Mesenchymal stem cell (in vitro differentiated cells and primary cell): ENCODE measurements at regions not wholly inside any gene's neighbourhood (a gene's known extent, or its start where the extent isn't known, plus 50 kb on each side); places are given as distances from the start of the nearest gene placed in this dataset.

Source experiments
- DNase-seq: peaks from one replicate; pipeline ENCODE4 v3.0.0-alpha.2; 2013
- H2AFZ ChIP-seq: one replicate; pipeline ENCODE4 v1.6.1; 2013; ENCODE audit warnings: low read depth, mild to moderate bottlenecking, control low read depth, inconsistent platforms, low read length, moderate library complexity
- H2AK5ac ChIP-seq: 2 replicates; pipeline ENCODE4 v1.6.1; 2013; ENCODE audit warnings: low read length, moderate library complexity, mild to moderate bottlenecking, inconsistent platforms; ENCODE audit not compliant: severe bottlenecking
- H2BK120ac ChIP-seq: one replicate; pipeline ENCODE4 v1.6.1; 2013; ENCODE audit warnings: low read depth, mild to moderate bottlenecking, inconsistent platforms, low read length, moderate library complexity
- H2BK12ac ChIP-seq, 2 experiments: one replicate each; pipeline ENCODE4 v1.6.1; 2013; ENCODE audit warnings: inconsistent platforms in 2 of 2, low read length in 2 of 2, mild to moderate bottlenecking in 2 of 2, moderate library complexity in 2 of 2, control low read depth in 1 of 2
- H2BK15ac ChIP-seq: one replicate; pipeline ENCODE4 v1.6.1; 2013; ENCODE audit warnings: mild to moderate bottlenecking, low read depth, inconsistent platforms; ENCODE audit not compliant: poor library complexity, severe bottlenecking
- H2BK5ac ChIP-seq: 2 replicates; pipeline ENCODE4 v1.6.1; 2013; ENCODE audit warnings: low read depth, mild to moderate bottlenecking, low read length, control low read depth, inconsistent platforms; ENCODE audit not compliant: poor library complexity, severe bottlenecking
- H3K14ac ChIP-seq, 2 experiments: one replicate each; pipeline ENCODE4 v1.6.1; 2013; ENCODE audit warnings: inconsistent platforms in 2 of 2, low read length in 2 of 2, control low read depth in 1 of 2, mild to moderate bottlenecking in 1 of 2, moderate library complexity in 1 of 2
- H3K18ac ChIP-seq, 2 experiments: one replicate each; pipeline ENCODE4 v1.6.1; 2013; ENCODE audit warnings: inconsistent platforms in 2 of 2, low read length in 2 of 2, control low read depth in 1 of 2, low read depth in 1 of 2, mild to moderate bottlenecking in 1 of 2
- H3K23ac ChIP-seq, 2 experiments: one replicate each; pipeline ENCODE4 v1.6.1; 2013; ENCODE audit warnings: inconsistent platforms in 2 of 2, low read length in 2 of 2, mild to moderate bottlenecking in 2 of 2, moderate library complexity in 2 of 2, control low read depth in 1 of 2
- H3K27ac ChIP-seq: 2 replicates; pipeline ENCODE4 v1.5.1; 2013; ENCODE audit warnings: mild to moderate bottlenecking, moderate library complexity, low read length, control low read depth, inconsistent platforms; ENCODE audit not compliant: poor library complexity, severe bottlenecking
- H3K27me3 ChIP-seq, 2 experiments: 2 replicates each; pipeline versions ENCODE4 v1.6.1 to v1.7.0; 2013; ENCODE audit warnings: low read length in 2 of 2, mild to moderate bottlenecking in 2 of 2, moderate library complexity in 2 of 2, control low read depth in 1 of 2, inconsistent platforms in 1 of 2; ENCODE audit not compliant: control insufficient read depth in 1 of 2, insufficient read depth in 1 of 2
- H3K36me3 ChIP-seq, 2 experiments: 2 replicates each; pipeline versions ENCODE4 v1.6.1 to v1.7.0; 2013; ENCODE audit warnings: low read length in 2 of 2, control low read depth in 1 of 2, inconsistent platforms in 1 of 2, low read depth in 1 of 2, mild to moderate bottlenecking in 1 of 2; ENCODE audit not compliant: insufficient read depth in 2 of 2, control insufficient read depth in 1 of 2
- H3K4ac ChIP-seq, 2 experiments: one replicate each; pipeline ENCODE4 v1.6.1; 2013; ENCODE audit warnings: inconsistent platforms in 2 of 2, low read length in 2 of 2, mild to moderate bottlenecking in 2 of 2, moderate library complexity in 2 of 2, control low read depth in 1 of 2, low read depth in 1 of 2
- H3K4me1 ChIP-seq: 2 replicates; pipeline ENCODE4 v1.6.1; 2013; ENCODE audit warnings: low read depth, low read length, control low read depth; ENCODE audit not compliant: control insufficient read depth, insufficient read depth
- H3K4me2 ChIP-seq: 2 replicates; pipeline ENCODE4 v1.6.1; 2013; ENCODE audit warnings: low read length, mild to moderate bottlenecking, inconsistent platforms; ENCODE audit not compliant: poor library complexity, severe bottlenecking
- H3K4me3 ChIP-seq, 2 experiments: 2 replicates each; pipeline versions ENCODE4 v1.5.1 to v1.7.0; 2013; ENCODE audit warnings: low read length in 2 of 2, mild to moderate bottlenecking in 2 of 2, control low read depth in 1 of 2, low read depth in 1 of 2; ENCODE audit not compliant: insufficient read depth in 1 of 2
- H3K79me1 ChIP-seq: replicated peaks from 2 replicates; pipeline ENCODE4 v1.6.1; 2013; ENCODE audit warnings: mild to moderate bottlenecking, control low read depth, low read length, inconsistent platforms; ENCODE audit not compliant: poor library complexity, severe bottlenecking
- H3K9ac ChIP-seq: 2 replicates; pipeline ENCODE4 v1.7.0; 2013; ENCODE audit warnings: mild to moderate bottlenecking, low read length, moderate library complexity
- H3K9me3 ChIP-seq: 2 replicates; pipeline ENCODE4 v1.7.0; 2013; ENCODE audit warnings: mild to moderate bottlenecking, low read length; ENCODE audit not compliant: control insufficient read depth
- H4K8ac ChIP-seq: one replicate; pipeline ENCODE4 v1.6.1; 2013; ENCODE audit warnings: inconsistent platforms, mild to moderate bottlenecking, low read length, moderate library complexity
- H4K91ac ChIP-seq: one replicate; pipeline ENCODE4 v1.6.1; 2013; ENCODE audit warnings: mild to moderate bottlenecking, low read length, inconsistent platforms
- WGBS: methylation state at CpG from one replicate; pipeline ENCODE4 v1.1.7; 2013; ENCODE audit warnings: mixed read lengths; 5-methylcytosine and 5-hydroxymethylcytosine counted together

GRCh38 chr2:52112141-52112540, 1080.2 kb upstream of the NRXN1 start:
- Histone ChIP-seq H2BK120ac (no peak overlapping the region), H2AFZ (no peak overlapping the region), H3K27ac (no peak overlapping the region), H3K36me3 (no peaks in the 10 kb centered on the region), H3K4ac (no peak overlapping the region), H3K9me3 (peaks cover 4% of the 10 kb centered on the region), H3K9ac (no peak overlapping the region), H3K79me1 (no peaks in the 10 kb centered on the region), H4K91ac (no peak overlapping the region), H2BK12ac (no peak overlapping the region), H3K4me1 (no peaks in the 10 kb centered on the region), H3K14ac (no peak overlapping the region), H3K23ac (no peak overlapping the region), H3K27me3 (no peaks in the 10 kb centered on the region), H3K4me3 (no peak overlapping the region), H4K8ac (no peak overlapping the region), H3K4me2 (no peak overlapping the region), H2BK15ac (no peak overlapping the region), H2AK5ac (no peak overlapping the region), H3K18ac (peak overlapping the region in 1 of 2 experiments; percentile 33), H2BK5ac (no peak overlapping the region)
- WGBS = 91% methylated on average over 3 of the region's 3 CpGs
- DNase-seq = no peak

- H2AFZ ChIP-seq = no peak overlapping the region
Observed at GRCh38 chr2:52107124-52107523, 1075.2 kb upstream of the NRXN1 start.

GRCh38 chr2:52097071-52097470, 1065.1 kb upstream of the NRXN1 start:
- WGBS = 89% methylated on average over 4 of the region's 4 CpGs
- no peak for DNase-seq

More at GRCh38 chr2:52107124-52107523, 1075.2 kb upstream of the NRXN1 start:
- no peak overlapping the region for H2BK15ac ChIP-seq
- H3K23ac ChIP-seq = no peak overlapping the region
- H2AK5ac ChIP-seq = no peak overlapping the region
- H3K4me2 ChIP-seq = no peak overlapping the region
- no peak overlapping the region for H3K27ac ChIP-seq
- peaks cover 4% of the 10 kb centered on the region for H3K9me3 ChIP-seq
- no peak overlapping the region for H2BK5ac ChIP-seq
- H3K36me3 ChIP-seq = no peaks in the 10 kb centered on the region
- H2BK120ac ChIP-seq = no peak overlapping the region
- no peak for DNase-seq
- H3K9ac ChIP-seq = no peak overlapping the region
- H3K79me1 ChIP-seq = no peaks in the 10 kb centered on the region
- H3K18ac ChIP-seq = no peak overlapping the region
- H4K8ac ChIP-seq = no peak overlapping the region
- no peak overlapping the region for H2BK12ac ChIP-seq
- H3K4me1 ChIP-seq = no peaks in the 10 kb centered on the region
- no peaks in the 10 kb centered on the region for H3K27me3 ChIP-seq
- no peak overlapping the region for H4K91ac ChIP-seq
- H3K4me3 ChIP-seq = no peak overlapping the region
- no peak overlapping the region for H3K14ac ChIP-seq
- no peak overlapping the region for H3K4ac ChIP-seq
- 90% methylated on average over 6 of the region's 6 CpGs for WGBS

GRCh38 chr2:52084759-52085158, 1052.8 kb upstream of the NRXN1 start:
- Histone ChIP-seq H3K4me3 (no peak overlapping the region), H3K4me1 (no peaks in the 10 kb centered on the region), H2BK5ac (no peak overlapping the region), H3K23ac (no peak overlapping the region), H3K4me2 (no peak overlapping the region), H4K8ac (no peak overlapping the region), H3K9ac (no peak overlapping the region), H2BK12ac (no peak overlapping the region), H3K14ac (no peak overlapping the region), H3K4ac (no peak overlapping the region), H4K91ac (no peak overlapping the region), H3K27ac (no peak overlapping the region), H3K9me3 (no peaks in the 10 kb centered on the region), H2BK15ac (no peak overlapping the region), H2AFZ (no peak overlapping the region), H3K27me3 (no peaks in the 10 kb centered on the region), H3K18ac (no peak overlapping the region), H3K36me3 (no peaks in the 10 kb centered on the region), H2BK120ac (no peak overlapping the region), H3K79me1 (no peaks in the 10 kb centered on the region), H2AK5ac (no peak overlapping the region)
- no CpG with 5 or more reads among the region's 1 CpG for WGBS
- peak; percentile 3 for DNase-seq

More at GRCh38 chr2:52097071-52097470, 1065.1 kb upstream of the NRXN1 start:
- Histone ChIP-seq H3K79me1 (no peaks in the 10 kb centered on the region), H3K14ac (no peak overlapping the region), H3K4me3 (no peak overlapping the region), H3K23ac (no peak overlapping the region), H4K8ac (no peak overlapping the region), H3K4ac (no peak overlapping the region), H3K4me1 (no peaks in the 10 kb centered on the region), H2AFZ (no peak overlapping the region), H3K9ac (no peak overlapping the region), H3K27ac (no peak overlapping the region), H4K91ac (no peak overlapping the region), H2BK5ac (no peak overlapping the region), H2BK15ac (no peak overlapping the region), H3K4me2 (no peak overlapping the region), H2BK120ac (no peak overlapping the region), H2BK12ac (no peak overlapping the region), H3K36me3 (no peaks in the 10 kb centered on the region), H2AK5ac (no peak overlapping the region), H3K18ac (no peak overlapping the region), H3K27me3 (no peaks in the 10 kb centered on the region), H3K9me3 (no peaks in the 10 kb centered on the region)
